ENCODE measurements at regions not wholly inside any gene's neighbourhood (a gene's known extent, or its start where the extent isn't known, plus 50 kb on each side); places are given as distances from the start of the nearest gene placed in this dataset.
"Not testable (repeated sequence)": the region's sequence is repeated elsewhere in the genome, so short reads cannot be mapped to it uniquely, and the experiment has no call there.

DNA sequence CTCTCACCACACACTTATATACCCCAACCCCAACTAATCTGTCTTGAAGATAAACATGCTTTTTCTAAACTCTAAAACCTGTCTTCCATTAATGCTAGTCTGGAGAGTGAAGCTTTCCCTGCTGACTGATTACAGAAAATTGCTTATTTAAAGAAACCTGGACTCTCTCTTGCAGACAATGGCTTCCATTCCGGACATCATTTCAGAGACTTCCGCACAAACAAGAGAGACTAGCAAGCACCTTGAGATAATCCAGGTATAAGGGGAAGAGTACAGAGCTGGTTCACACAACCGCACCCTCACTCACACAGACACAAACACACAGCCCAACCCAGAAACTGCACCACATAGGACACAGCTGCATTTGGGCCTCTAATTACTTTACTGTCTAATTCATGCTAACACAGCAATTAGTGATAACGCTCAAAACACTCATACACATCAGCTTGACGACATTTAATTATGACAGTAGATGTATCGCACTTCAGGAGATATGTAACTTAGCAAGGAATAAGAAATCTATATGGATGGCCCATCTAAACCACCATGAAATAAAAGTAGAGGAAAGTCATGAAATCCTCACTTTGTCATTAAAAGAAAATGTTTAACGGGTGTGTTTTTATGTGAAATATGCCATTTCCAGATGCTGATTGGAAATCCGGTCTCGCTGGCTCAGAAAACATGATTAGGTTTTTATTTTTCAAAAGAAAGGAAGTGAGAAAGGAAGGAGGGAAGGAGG, 138.1 kb upstream of the JARID2 start:
- Mint-ChIP-seq H3K36me3 (peaks cover 7% of the 10 kb centered on the region), H3K4me3 (no peak overlapping the region), H3K4me1 (no peaks in the 10 kb centered on the region), H3K9me3 (ENCODE audit: low read depth) (peaks cover 3% of the 10 kb centered on the region), H3K27me3 (peaks cover 5% of the 10 kb centered on the region), H3K27ac (no peak overlapping the region)
- no peak for DNase-seq
- no peak for ATAC-seq
- CTCF ChIA-PET, result no interaction called here

DNA sequence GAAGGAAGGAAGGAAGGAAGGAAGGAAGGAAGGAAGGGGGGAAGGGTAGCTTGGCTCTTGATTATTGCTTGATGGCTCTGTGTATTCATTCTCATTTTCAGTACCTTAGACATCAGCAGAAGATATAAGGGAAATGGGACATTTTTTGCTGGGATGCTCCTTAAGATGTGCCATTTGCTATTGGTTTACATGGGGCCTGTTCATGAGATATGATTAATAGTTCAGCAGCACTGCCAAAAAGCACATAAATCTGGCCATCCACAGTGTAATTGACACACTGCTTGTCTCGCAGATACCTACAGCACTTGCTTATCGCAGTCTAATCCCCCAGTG, 137.5 kb upstream of the JARID2 start:
- Mint-ChIP-seq H3K27me3 (peaks cover 5% of the 10 kb centered on the region), H3K27ac (no peak overlapping the region), H3K9me3 (ENCODE audit: low read depth) (peaks cover 3% of the 10 kb centered on the region), H3K4me3 (no peak overlapping the region), H3K36me3 (peaks cover 7% of the 10 kb centered on the region), H3K4me1 (no peaks in the 10 kb centered on the region)
- no peak for DNase-seq
- no peak for ATAC-seq
- CTCF ChIA-PET, result no interaction called here

DNA sequence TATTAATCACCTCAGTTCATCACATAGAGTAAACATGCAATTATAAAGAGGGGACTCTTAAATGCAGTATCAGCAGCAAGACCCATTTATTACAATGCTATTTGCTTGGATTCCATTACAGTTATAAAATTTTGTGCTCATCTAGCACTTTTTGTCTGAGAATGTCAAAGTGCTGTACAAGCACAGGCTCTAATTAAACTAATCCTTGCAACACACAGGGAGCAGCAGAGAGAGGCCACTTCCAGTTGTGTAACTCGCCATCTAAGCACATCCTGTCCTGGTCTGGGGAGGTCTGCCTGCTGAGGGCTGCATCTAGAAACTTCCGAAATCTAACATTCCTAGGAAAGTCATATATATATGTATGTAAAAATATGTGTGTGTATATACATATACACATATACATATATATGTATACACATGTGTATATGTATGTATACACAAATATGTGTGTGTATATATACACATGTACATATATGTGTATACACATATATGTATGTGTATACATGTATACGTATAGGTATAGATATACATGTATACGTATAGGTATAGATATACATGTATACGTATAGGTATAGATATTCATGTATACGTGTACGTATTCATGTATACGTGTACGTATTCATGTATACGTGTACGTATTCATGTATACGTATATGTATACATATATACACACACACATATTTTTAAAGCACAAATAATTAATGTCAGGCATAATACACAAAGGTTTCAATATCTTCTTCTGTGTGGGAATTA, 136.4 kb upstream of the JARID2 start:
- ATAC-seq, result no peak
- H3K36me3 Mint-ChIP-seq, result peaks cover 7% of the 10 kb centered on the region
- no peaks in the 10 kb centered on the region for H3K4me1 Mint-ChIP-seq
- no peak overlapping the region for H3K27ac Mint-ChIP-seq
- H3K4me3 Mint-ChIP-seq, result no peak overlapping the region
- no peak for DNase-seq
- CTCF ChIA-PET, result no interaction called here
- peaks cover 3% of the 10 kb centered on the region for H3K9me3 Mint-ChIP-seq (ENCODE audit: low read depth)
- H3K27me3 Mint-ChIP-seq, result peaks cover 2% of the 10 kb centered on the region

DNA sequence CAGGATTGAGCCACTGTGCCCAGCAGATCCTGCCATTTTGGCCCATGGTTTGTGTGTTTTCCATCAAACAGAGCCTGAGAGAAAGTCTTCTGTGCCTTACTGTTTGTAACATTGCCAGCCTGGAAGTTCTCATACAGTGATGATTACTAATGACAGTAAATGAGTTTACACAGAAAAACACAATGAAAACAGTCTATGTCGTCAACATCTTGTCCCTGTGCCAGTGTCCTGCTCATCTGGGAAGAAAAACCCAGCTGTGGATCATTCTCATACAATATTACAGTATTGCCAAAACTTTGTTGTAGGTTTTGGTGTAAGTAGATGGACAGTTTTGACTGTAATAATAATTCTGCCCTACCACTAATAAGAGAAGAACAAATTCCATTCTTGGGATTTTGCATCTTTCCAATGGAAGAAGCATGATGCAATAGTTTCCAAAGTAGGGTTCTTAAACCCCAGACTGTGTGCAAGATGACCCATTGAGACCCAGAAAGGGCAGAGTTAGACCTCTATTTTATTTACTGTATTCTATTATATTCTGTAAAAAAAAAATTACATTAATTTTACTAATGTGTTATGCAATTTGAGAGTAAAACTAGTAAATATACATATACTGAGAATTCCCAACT, 135.0 kb upstream of the JARID2 start:
- CTCF ChIA-PET, result no interaction called here
- no peak for DNase-seq
- ATAC-seq, result no peak
- H3K4me3 Mint-ChIP-seq, result no peak overlapping the region
- no peaks in the 10 kb centered on the region for H3K9me3 Mint-ChIP-seq (ENCODE audit: low read depth)
- H3K27me3 Mint-ChIP-seq, result no peaks in the 10 kb centered on the region
- H3K36me3 Mint-ChIP-seq, result peaks cover 4% of the 10 kb centered on the region
- no peak overlapping the region for H3K27ac Mint-ChIP-seq
- H3K4me1 Mint-ChIP-seq, result no peaks in the 10 kb centered on the region

DNA sequence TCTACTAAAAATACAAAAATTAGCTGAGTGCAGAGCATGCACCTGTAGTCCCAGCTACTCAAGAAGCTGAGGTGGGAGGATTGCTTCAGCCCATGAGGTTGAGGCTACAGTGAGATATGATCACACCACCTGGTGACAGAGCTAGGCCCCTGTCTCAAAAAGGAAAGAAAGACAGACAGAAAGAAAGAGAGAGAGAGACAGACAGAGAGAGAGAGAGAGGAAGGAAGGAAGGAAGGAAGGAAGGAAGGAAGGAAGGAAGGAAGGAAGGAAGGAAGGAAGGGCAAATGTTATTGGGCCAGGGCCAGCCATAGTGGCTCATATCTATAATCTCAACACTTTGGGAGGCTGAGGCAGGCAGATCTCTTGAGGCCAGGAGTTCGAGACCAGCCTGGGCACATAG, 134.3 kb upstream of the JARID2 start:
- H3K9me3 Mint-ChIP-seq (ENCODE audit: low read depth); H3K36me3 Mint-ChIP-seq; H3K4me3 Mint-ChIP-seq; H3K27me3 Mint-ChIP-seq; ATAC-seq; H3K27ac Mint-ChIP-seq; DNase-seq; H3K4me1 Mint-ChIP-seq; CTCF ChIA-PET: not testable (repeated sequence)

DNA sequence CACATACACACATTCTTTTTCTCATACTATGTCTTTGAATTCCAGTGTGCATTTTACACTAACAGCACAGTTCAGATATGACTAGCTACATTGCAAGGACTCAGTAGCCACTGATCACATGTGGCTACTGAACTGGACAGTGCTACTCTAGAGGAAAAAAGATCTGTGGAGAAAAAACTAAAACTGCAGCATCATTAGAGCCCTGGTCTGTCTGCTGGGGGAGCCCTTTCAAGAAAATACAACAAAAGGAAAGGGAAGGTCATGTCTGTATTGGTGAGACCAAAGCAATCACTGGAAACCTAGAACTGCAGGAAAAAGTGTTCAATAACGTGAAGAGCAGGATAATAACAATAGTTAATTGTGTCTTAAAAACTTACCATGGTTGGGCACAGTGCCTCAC, 132.3 kb upstream of the JARID2 start:
- CTCF ChIA-PET, result no interaction called here
- no peak overlapping the region for H3K27ac Mint-ChIP-seq
- DNase-seq, result no peak
- H3K4me3 Mint-ChIP-seq, result no peak overlapping the region
- no peaks in the 10 kb centered on the region for H3K9me3 Mint-ChIP-seq (ENCODE audit: low read depth)
- no peak for ATAC-seq
- no peaks in the 10 kb centered on the region for H3K4me1 Mint-ChIP-seq
- H3K27me3 Mint-ChIP-seq, result no peaks in the 10 kb centered on the region
- no peaks in the 10 kb centered on the region for H3K36me3 Mint-ChIP-seq

DNA sequence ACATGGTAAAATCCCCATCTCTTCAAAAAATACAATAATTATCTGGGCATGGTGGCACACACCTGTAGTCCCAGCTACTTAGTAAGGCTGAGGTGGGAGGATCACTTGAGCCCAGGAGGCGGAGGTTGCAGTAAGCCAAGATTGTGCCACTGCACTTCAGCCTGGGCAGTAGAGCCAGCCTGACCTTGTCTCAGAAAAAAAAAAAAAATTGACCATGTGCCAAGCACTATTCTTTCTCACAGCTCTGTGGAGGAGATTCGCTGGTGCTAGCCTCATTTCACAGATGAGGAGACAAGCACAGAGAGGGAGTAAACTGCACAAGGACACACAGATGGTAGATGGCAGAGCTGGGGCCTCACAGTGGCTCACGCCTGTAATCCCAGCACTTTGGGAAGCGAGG, 131.8 kb upstream of the JARID2 start:
- H3K27ac Mint-ChIP-seq, result no peak overlapping the region
- H3K36me3 Mint-ChIP-seq, result no peaks in the 10 kb centered on the region
- DNase-seq, result no peak
- H3K4me1 Mint-ChIP-seq, result no peaks in the 10 kb centered on the region
- ATAC-seq, result no peak
- no peaks in the 10 kb centered on the region for H3K9me3 Mint-ChIP-seq (ENCODE audit: low read depth)
- no peaks in the 10 kb centered on the region for H3K27me3 Mint-ChIP-seq
- CTCF ChIA-PET, result no interaction called here
- H3K4me3 Mint-ChIP-seq, result no peak overlapping the region

DNA sequence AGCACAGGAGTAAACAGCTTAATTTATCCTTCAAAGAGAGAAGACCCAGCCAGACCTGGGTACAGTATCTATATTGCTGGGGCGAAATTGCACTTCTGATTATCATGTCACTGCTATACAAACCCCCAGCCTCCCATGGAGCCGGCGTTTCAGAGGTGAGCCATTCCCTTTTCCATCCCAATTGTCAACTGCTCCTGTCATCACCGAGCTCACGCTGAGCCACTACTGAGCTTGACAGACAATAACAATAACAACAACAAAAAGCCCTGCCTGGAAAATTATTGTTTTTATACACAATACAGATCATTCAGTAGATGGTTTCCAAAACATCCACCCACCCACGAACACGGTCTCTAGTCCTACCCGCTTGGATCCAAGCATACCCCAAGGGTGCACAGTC, 129.0 kb upstream of the JARID2 start:
- Mint-ChIP-seq H3K36me3 (no peaks in the 10 kb centered on the region), H3K9me3 (ENCODE audit: low read depth) (no peaks in the 10 kb centered on the region), H3K4me1 (peaks cover 5% of the 10 kb centered on the region), H3K27me3 (no peaks in the 10 kb centered on the region), H3K4me3 (no peak overlapping the region), H3K27ac (no peak overlapping the region)
- CTCF ChIA-PET, result no interaction called here
- no peak for DNase-seq
- ATAC-seq, result no peak

DNA sequence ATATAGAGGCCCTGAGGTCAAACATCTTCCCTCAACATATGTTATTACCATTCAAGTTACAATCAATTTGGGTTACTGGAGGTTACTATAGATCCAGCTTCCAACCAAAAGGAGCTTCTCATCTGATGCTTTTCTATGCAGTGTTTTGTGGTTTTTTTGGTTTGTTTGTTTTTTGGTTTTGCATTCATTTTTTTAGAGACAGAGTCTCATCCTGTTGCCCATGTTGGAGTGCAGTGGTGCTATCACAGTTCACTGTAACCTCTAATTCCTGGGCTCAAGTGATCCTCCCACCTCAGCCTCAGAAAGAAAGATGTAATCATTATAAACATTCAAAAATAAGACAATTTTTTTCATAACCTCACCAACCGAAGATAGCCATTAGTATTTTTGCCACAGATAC, 124.4 kb upstream of the JARID2 start:
- no peak overlapping the region for H3K27ac Mint-ChIP-seq
- CTCF ChIA-PET, result interaction anchor here (0.7 kb wide), 1 partner anchor 48 kb away, joined by 3 read pairs; no protein-coding TSS in a partner anchor
- no peaks in the 10 kb centered on the region for H3K9me3 Mint-ChIP-seq (ENCODE audit: low read depth)
- no peak for ATAC-seq
- no peak overlapping the region for H3K4me3 Mint-ChIP-seq
- H3K4me1 Mint-ChIP-seq, result peaks cover 5% of the 10 kb centered on the region
- no peaks in the 10 kb centered on the region for H3K36me3 Mint-ChIP-seq
- no peak for DNase-seq
- H3K27me3 Mint-ChIP-seq, result no peaks in the 10 kb centered on the region

DNA sequence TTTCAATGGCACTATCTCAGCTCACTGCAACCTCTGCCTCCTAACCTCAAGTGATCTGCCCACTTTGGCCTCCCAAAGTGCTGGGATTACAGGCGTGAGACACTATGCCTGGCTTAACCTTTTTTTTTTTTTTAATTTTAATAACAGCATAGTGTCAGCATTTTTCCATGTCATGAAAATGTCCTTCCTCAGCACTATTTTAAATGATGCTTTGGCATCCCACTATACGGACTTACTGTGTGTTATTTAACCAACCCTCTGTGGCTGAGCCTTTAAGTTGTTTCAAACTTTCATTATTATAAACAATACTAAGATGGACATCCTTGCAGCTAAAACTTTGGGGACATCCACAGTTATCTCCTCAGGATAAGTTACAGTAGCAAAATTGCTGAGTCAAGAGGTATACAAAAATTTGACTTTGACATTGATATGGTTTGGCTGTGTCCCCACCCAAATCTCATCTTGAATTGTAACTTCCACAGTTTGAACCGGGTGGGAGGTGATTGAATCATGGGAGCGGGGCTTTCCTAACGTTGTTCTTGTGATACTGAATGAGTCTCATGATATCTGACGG, 123.8 kb upstream of the JARID2 start:
- H3K4me3 Mint-ChIP-seq, result no peak overlapping the region
- CTCF ChIA-PET, result interaction anchor here (0.7 kb wide), 1 partner anchor 48 kb away, joined by 3 read pairs; no protein-coding TSS in a partner anchor
- H3K9me3 Mint-ChIP-seq (ENCODE audit: low read depth), result no peaks in the 10 kb centered on the region
- H3K4me1 Mint-ChIP-seq, result peaks cover 5% of the 10 kb centered on the region
- DNase-seq, result no peak
- no peaks in the 10 kb centered on the region for H3K27me3 Mint-ChIP-seq
- ATAC-seq, result no peak
- no peaks in the 10 kb centered on the region for H3K36me3 Mint-ChIP-seq
- no peak overlapping the region for H3K27ac Mint-ChIP-seq

DNA sequence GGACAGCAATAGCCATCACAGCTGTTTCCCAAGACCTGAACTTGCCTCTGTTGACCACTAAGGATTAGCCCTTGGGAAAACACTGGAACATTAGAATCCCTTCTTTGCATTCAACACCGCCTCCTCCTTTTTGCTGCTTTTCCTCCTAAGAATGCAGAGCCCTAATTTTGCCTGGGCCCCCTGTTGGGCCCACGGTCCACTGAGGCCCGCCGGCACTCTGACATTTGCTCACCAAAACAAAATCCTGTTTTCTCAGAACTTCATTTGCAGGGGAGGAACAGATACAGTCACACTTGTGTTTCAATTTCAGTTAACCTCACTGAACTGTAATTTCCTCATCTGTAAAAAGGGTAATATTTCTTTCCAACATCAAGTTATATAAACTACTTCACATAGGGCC, 116.0 kb upstream of the JARID2 start:
- ATAC-seq, result peak; percentile 66
- Mint-ChIP-seq H3K27ac (peak overlapping the region; percentile 89), H3K9me3 (ENCODE audit: low read depth) (no peaks in the 10 kb centered on the region), H3K4me1 (peaks cover 22% of the 10 kb centered on the region), H3K27me3 (no peaks in the 10 kb centered on the region), H3K36me3 (peaks cover 1% of the 10 kb centered on the region), H3K4me3 (peak overlapping the region; percentile 1)
- CTCF ChIA-PET, result interaction anchor here (0.6 to 1.5 kb wide), 2 partner anchors 12 to 27 kb away, joined by 3 read pairs; no protein-coding TSS in a partner anchor
- DNase-seq, result peak; percentile 43

DNA sequence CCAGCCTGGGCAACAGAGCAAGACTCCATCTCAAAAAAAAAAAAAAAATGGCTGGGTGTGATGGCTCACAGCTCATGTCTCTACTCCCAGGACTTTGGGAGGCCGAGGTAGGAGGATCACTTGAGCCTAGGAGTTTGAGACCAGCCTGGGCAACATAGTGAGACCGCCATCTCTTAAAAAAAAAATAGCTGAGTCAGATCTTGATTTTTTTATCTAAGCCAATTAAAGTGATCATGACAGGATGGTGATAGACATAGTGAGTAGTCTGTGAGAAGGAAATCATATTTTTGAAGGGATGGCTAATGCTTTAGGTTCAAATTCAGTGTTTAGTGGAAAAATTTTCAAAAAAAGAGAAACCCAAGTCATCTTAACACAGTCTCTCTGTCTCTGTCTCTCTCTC, 114.6 kb upstream of the JARID2 start:
- Mint-ChIP-seq H3K9me3 (ENCODE audit: low read depth) (no peaks in the 10 kb centered on the region), H3K27ac (no peak overlapping the region), H3K4me3 (no peak overlapping the region), H3K36me3 (peaks cover 1% of the 10 kb centered on the region), H3K27me3 (no peaks in the 10 kb centered on the region), H3K4me1 (peaks cover 22% of the 10 kb centered on the region)
- DNase-seq (no peak), ATAC-seq (no peak)
- CTCF ChIA-PET, result interaction anchor here (1.5 kb wide), 1 partner anchor 10 kb away, joined by 3 read pairs; no protein-coding TSS in a partner anchor

DNA sequence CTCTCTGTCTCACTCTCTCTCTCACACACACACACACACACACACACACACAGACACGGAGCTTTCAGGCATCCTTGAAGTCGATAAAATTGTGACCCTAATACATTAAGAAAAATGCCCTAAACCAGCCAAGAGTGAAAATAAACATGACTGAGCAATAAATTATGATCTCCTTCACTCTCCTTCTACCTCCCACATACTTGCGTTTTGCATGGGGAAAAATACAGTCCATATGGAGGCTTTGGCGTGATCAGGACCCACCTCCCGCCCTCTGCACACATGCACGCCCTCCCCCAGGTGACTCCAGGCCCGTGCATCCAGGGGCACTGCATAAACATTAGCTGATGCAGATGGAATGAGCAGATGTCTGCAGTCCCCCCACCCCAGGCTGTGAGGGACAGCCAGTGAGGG, 114.2 kb upstream of the JARID2 start:
- Mint-ChIP-seq H3K4me3 (no peak overlapping the region), H3K4me1 (peaks cover 22% of the 10 kb centered on the region), H3K27ac (no peak overlapping the region), H3K27me3 (no peaks in the 10 kb centered on the region), H3K36me3 (peaks cover 1% of the 10 kb centered on the region), H3K9me3 (ENCODE audit: low read depth) (no peaks in the 10 kb centered on the region)
- CTCF ChIA-PET, result interaction anchor here (0.6 kb wide), 1 partner anchor 43 kb away, joined by 3 read pairs; no protein-coding TSS in a partner anchor
- no peak for ATAC-seq
- DNase-seq, result no peak
